GM19397 (cell line): ENCODE measurements at regions not wholly inside any gene's neighbourhood (a gene's known extent, or its start where the extent isn't known, plus 50 kb on each side); places are given as distances from the start of the nearest gene placed in this dataset.
"Not testable (repeated sequence)": the region's sequence is repeated elsewhere in the genome, so short reads cannot be mapped to it uniquely, and the experiment has no call there.

Experiments used
- ATAC-seq: cut with Tn5 transposase; IDR thresholded peaks from one replicate; pipeline ENCODE4 v1.9.1; 2021; ENCODE audit warnings: mild to moderate bottlenecking, moderate library complexity; ENCODE audit not compliant: unreplicated experiment

- ATAC-seq, result no peak
Observed at GRCh38 chr6:164051427-164051826, 636.9 kb downstream of the QKI start.

GRCh38 chr6:164049517-164049988, 635.0 kb downstream of the QKI start:
- no peak for ATAC-seq

GRCh38 chr6:164048840-164049516, 634.5 kb downstream of the QKI start:
- ATAC-seq, result no peak

- ATAC-seq, result no peak
Observed at GRCh38 chr6:164045082-164045481, 630.6 kb downstream of the QKI start.

- ATAC-seq, result not testable (repeated sequence)
Observed at GRCh38 chr6:164043656-164044055, 629.1 kb downstream of the QKI start.

GRCh38 chr6:164042212-164042611, 627.7 kb downstream of the QKI start:
- ATAC-seq, result no peak

- no peak for ATAC-seq
Observed at GRCh38 chr6:164040994-164041393, 626.5 kb downstream of the QKI start.

- peak; percentile 98 for ATAC-seq
Observed at GRCh38 chr6:164039954-164040375, 625.4 kb downstream of the QKI start.

GRCh38 chr6:164037171-164037870, 622.8 kb downstream of the QKI start:
- no peak for ATAC-seq

- no peak for ATAC-seq
Observed at GRCh38 chr6:164035900-164036485, 621.5 kb downstream of the QKI start.

- ATAC-seq, result no peak
Observed at GRCh38 chr6:164034602-164035140, 620.2 kb downstream of the QKI start.

GRCh38 chr6:164025180-164025579, 610.7 kb downstream of the QKI start:
- ATAC-seq, result no peak

GRCh38 chr6:164023535-164023934, 609.0 kb downstream of the QKI start:
- ATAC-seq, result no peak

- ATAC-seq, result no peak
Observed at GRCh38 chr6:164022632-164023031, 608.1 kb downstream of the QKI start.

- no peak for ATAC-seq
Observed at GRCh38 chr6:164021589-164022250, 607.2 kb downstream of the QKI start.

- no peak for ATAC-seq
Observed at GRCh38 chr6:164020142-164020541, 605.6 kb downstream of the QKI start.

- ATAC-seq, result no peak
Observed at GRCh38 chr6:164018133-164018532, 603.6 kb downstream of the QKI start.

GRCh38 chr6:164016056-164016455, 601.5 kb downstream of the QKI start:
- no peak for ATAC-seq

- ATAC-seq, result no peak
Observed at GRCh38 chr6:164015088-164015484, 600.6 kb downstream of the QKI start.

GRCh38 chr6:164014346-164015087, 600.0 kb downstream of the QKI start:
- no peak for ATAC-seq
